Tibial nerve (tissue), 4 donors: ENCODE measurements at regions not wholly inside any gene's neighbourhood (a gene's known extent, or its start where the extent isn't known, plus 50 kb on each side); places are given as distances from the start of the nearest gene placed in this dataset.
A peak's percentile ranks its signal among the peaks of the same experiment; 100 is the strongest.

Source experiments
- DNase-seq, 2 donors: peaks; one replicate each; pipeline ENCODE4 v3.0.0-alpha.2; 2019; ENCODE audit warnings: low spot score in 2 of 2
- H3K27ac ChIP-seq, 4 donors: fragments of 200-600 bp; sonication (generic) in 3 of 4; one replicate each; pipeline ENCODE4 v1.5.1; 2017 to 2019; ENCODE audit warnings: mild to moderate bottlenecking in 1 of 4
- H3K27me3 ChIP-seq, 2 donors: fragments of 200-600 bp; sonication (generic) in 1 of 2; one replicate each; pipeline versions ENCODE4 v1.5.1 to v1.6.0; 2017 to 2019
- H3K36me3 ChIP-seq, 3 donors: fragments of 200-600 bp; sonication (generic); one replicate each; pipeline ENCODE4 v1.5.1; 2018 to 2019
- H3K4me1 ChIP-seq, 4 donors: fragments of 200-600 bp; sonication (generic) in 3 of 4; one replicate each; pipeline ENCODE4 v1.5.1; 2017 to 2019
- H3K4me3 ChIP-seq, 4 donors: fragments of 200-600 bp; sonication (generic) in 3 of 4; one replicate each; pipeline ENCODE4 v1.5.1; 2017 to 2019; ENCODE audit warnings: mild to moderate bottlenecking in 1 of 4, moderate library complexity in 1 of 4
- H3K9me3 ChIP-seq, 4 donors: fragments of 200-600 bp; sonication (generic) in 3 of 4; one replicate each; pipeline ENCODE4 v1.5.1; 2017 to 2019
- CTCF ChIP-seq, 5 experiments: fragments of 200-600 bp in 3 of 5; fragments of 450-650 bp in 2 of 5; sonication (generic) in 3 of 5; IDR thresholded peaks; one replicate each; pipeline ENCODE4 v1.5.1; 2016 to 2019; ENCODE audit warnings: antibody characterized with exemption in 5 of 5, mild to moderate bottlenecking in 3 of 5, moderate library complexity in 2 of 5
- EP300 ChIP-seq, 2 donors: sonication (generic); formaldehyde crosslinking; IDR thresholded peaks; one replicate each; pipeline ENCODE4 v1.6.1; 2017; ENCODE audit warnings: antibody characterized with exemption in 2 of 2, mild to moderate bottlenecking in 1 of 2
- POLR2A ChIP-seq, 2 donors: fragments of 450-650 bp; IDR thresholded peaks; one replicate each; pipeline ENCODE4 v1.6.1; 2017; ENCODE audit warnings: antibody characterized with exemption in 2 of 2, mild to moderate bottlenecking in 2 of 2, moderate library complexity in 2 of 2
- WGBS, 2 donors: methylation state at CpG; one replicate each; pipeline ENCODE4 v1.1.5; 2018; 5-methylcytosine and 5-hydroxymethylcytosine counted together

GRCh38 chr9:27632254-27632653, 59.0 kb upstream of the C9orf72 start:
- Histone ChIP-seq H3K27me3 (no peaks in the 10 kb centered on the region), H3K4me1 (no peaks in the 10 kb centered on the region), H3K27ac (no peak overlapping the region), H3K36me3 (no peaks in the 10 kb centered on the region), H3K9me3 (no peaks in the 10 kb centered on the region), H3K4me3 (no peak overlapping the region)
- TF ChIP-seq EP300 (IDR thresholded peaks at IDR 0.05), result no peak
- TF ChIP-seq CTCF (IDR thresholded peaks at IDR 0.05), result no peak
- TF ChIP-seq POLR2A (IDR thresholded peaks at IDR 0.05), result no peak
- DNase-seq, result no peak
- WGBS, 2 donors, result 82 to 86% methylated on average over 6 of the region's 6 CpGs

- no peaks in the 10 kb centered on the region for H3K36me3 ChIP-seq
- H3K9me3 ChIP-seq, result no peaks in the 10 kb centered on the region
- WGBS, 2 donors, result 59 to 65% methylated on average over 4 of the region's 4 CpGs
- TF ChIP-seq EP300 (IDR thresholded peaks at IDR 0.05) (no peak), POLR2A (IDR thresholded peaks at IDR 0.05) (no peak), CTCF (IDR thresholded peaks at IDR 0.05) (no peak)
- H3K27me3 ChIP-seq, result no peaks in the 10 kb centered on the region
- no peaks in the 10 kb centered on the region for H3K4me1 ChIP-seq
- no peak overlapping the region for H3K4me3 ChIP-seq
- no peak overlapping the region for H3K27ac ChIP-seq
- DNase-seq, result no peak
These were observed 60.5 kb upstream of the C9orf72 start for GRCh38 chr9:27633764-27634163.

GRCh38 chr9:27634879-27635278, 61.6 kb upstream of the C9orf72 start:
- DNase-seq, result no peak
- Histone ChIP-seq H3K27ac (no peak overlapping the region), H3K36me3 (no peaks in the 10 kb centered on the region), H3K9me3 (no peaks in the 10 kb centered on the region), H3K4me3 (no peak overlapping the region), H3K27me3 (no peaks in the 10 kb centered on the region), H3K4me1 (no peaks in the 10 kb centered on the region)
- 82% methylated on average over 2 of the region's 2 CpGs for WGBS, 2 donors
- TF ChIP-seq POLR2A (IDR thresholded peaks at IDR 0.05) (no peak), EP300 (IDR thresholded peaks at IDR 0.05) (peak in 1 of 2 donors; percentile 15), CTCF (IDR thresholded peaks at IDR 0.05) (no peak)

GRCh38 chr9:27638716-27639115, 65.4 kb upstream of the C9orf72 start:
- no peak for TF ChIP-seq POLR2A (IDR thresholded peaks at IDR 0.05)
- no peak for TF ChIP-seq EP300 (IDR thresholded peaks at IDR 0.05)
- no peak for TF ChIP-seq CTCF (IDR thresholded peaks at IDR 0.05)
- DNase-seq, result no peak
- Histone ChIP-seq H3K27ac (no peak overlapping the region), H3K4me3 (no peak overlapping the region), H3K36me3 (no peaks in the 10 kb centered on the region), H3K27me3 (no peaks in the 10 kb centered on the region), H3K9me3 (no peaks in the 10 kb centered on the region), H3K4me1 (no peaks in the 10 kb centered on the region)
- WGBS, 2 donors, result 81 to 84% methylated on average over 6 of the region's 6 CpGs

GRCh38 chr9:27645161-27645840, 72.0 kb upstream of the C9orf72 start:
- Histone ChIP-seq H3K27ac (no peak overlapping the region), H3K36me3 (no peaks in the 10 kb centered on the region), H3K27me3 (no peaks in the 10 kb centered on the region), H3K9me3 (no peaks in the 10 kb centered on the region), H3K4me1 (no peaks in the 10 kb centered on the region), H3K4me3 (no peak overlapping the region)
- 66 to 83% methylated on average over 1 to 3 of the region's 3 CpGs for WGBS, 2 donors
- TF ChIP-seq POLR2A (IDR thresholded peaks at IDR 0.05), result no peak
- no peak for TF ChIP-seq EP300 (IDR thresholded peaks at IDR 0.05)
- TF ChIP-seq CTCF (IDR thresholded peaks at IDR 0.05), result no peak
- DNase-seq, result no peak
